K562 (cell line): ENCODE measurements at regions not wholly inside any gene's neighbourhood (a gene's known extent, or its start where the extent isn't known, plus 50 kb on each side); places are given as distances from the start of the nearest gene placed in this dataset.

ENCODE experiments used
- EP300 ChIP-seq: IDR thresholded peaks from 2 replicates; pipeline ENCODE4 v1.6.1; 2012; ENCODE audit warnings: low read length, improper control_type of control experiment
- FOXA1 ChIP-seq: fragments of 450-650 bp; IDR thresholded peaks from 2 replicates; pipeline ENCODE4 v1.6.1; 2016; ENCODE audit warnings: mild to moderate bottlenecking, borderline replicate concordance
- L3MBTL2 ChIP-seq: fragments of 450-650 bp; IDR thresholded peaks from 2 replicates; pipeline ENCODE4 v1.6.1; 2016; ENCODE audit warnings: mild to moderate bottlenecking, moderate library complexity
- NFIC ChIP-seq: fragments of 450-650 bp; IDR thresholded peaks from 2 replicates; pipeline ENCODE4 v1.6.1; 2017; ENCODE audit warnings: mild to moderate bottlenecking, inconsistent platforms
- POLR2AphosphoS2 ChIP-seq: IDR thresholded peaks from 2 replicates; pipeline ENCODE4 v1.6.1; 2012; ENCODE audit warnings: low read length, improper control_type of control experiment
- SIX5 ChIP-seq, 2 experiments: IDR thresholded peaks; 2 replicates each; pipeline ENCODE4 v1.6.1; 2011; ENCODE audit warnings: low read length in 2 of 2, borderline replicate concordance in 1 of 2, low read depth in 1 of 2, mild to moderate bottlenecking in 1 of 2, moderate library complexity in 1 of 2; ENCODE audit not compliant: insufficient read depth in 1 of 2
- YY1 ChIP-seq, 3 experiments: IDR thresholded peaks; 2 replicates each; pipeline ENCODE4 v1.6.1; 2011; ENCODE audit warnings: low read length in 2 of 3, mild to moderate bottlenecking in 2 of 3, moderate library complexity in 2 of 3, borderline replicate concordance in 1 of 3, control low read depth in 1 of 3, low read depth in 1 of 3; ENCODE audit not compliant: insufficient read depth in 3 of 3, insufficient replicate concordance in 2 of 3, control insufficient read depth in 1 of 3, insufficient read length in 1 of 3; ENCODE audit errors: extremely low read depth in 1 of 3
- ZBTB49 ChIP-seq: sonication (generic); formaldehyde crosslinking; IDR thresholded peaks from 2 replicates; pipeline ENCODE4 v1.8.0; 2022; ENCODE audit warnings: missing genetic modification reagents, mild to moderate bottlenecking, borderline replicate concordance
- ZKSCAN1 ChIP-seq: fragments of 150-350 bp; IDR thresholded peaks from 2 replicates; pipeline ENCODE4 v1.6.1; 2016; ENCODE audit warnings: low read depth, low read length
- ZNF561 ChIP-seq: fragments of 450-650 bp; formaldehyde crosslinking; conservative IDR thresholded peaks from 2 replicates; pipeline ENCODE4 v1.4.0; 2020; ENCODE audit warnings: mild to moderate bottlenecking, moderate library complexity
- ZNF785 ChIP-seq: fragments of 250-450 bp; sonication (Bioruptor Pico); IDR thresholded peaks from 2 replicates; pipeline ENCODE4 v1.4.0; 2020; ENCODE audit warnings: mild to moderate bottlenecking
- ZZZ3 ChIP-seq: fragments of 450-650 bp; IDR thresholded peaks from 2 replicates; pipeline ENCODE4 v1.6.1; 2016; ENCODE audit warnings: antibody characterized with exemption, mild to moderate bottlenecking, moderate library complexity
- TF ChIP-seq, protein P1 (sequence below): fragments of 450-650 bp; IDR thresholded peaks from 2 replicates; pipeline ENCODE4 v1.6.1; 2018; ENCODE audit not compliant: partially characterized antibody
- TF ChIP-seq, protein P2 (sequence below): fragments of 250-450 bp; sonication (Bioruptor Pico); IDR thresholded peaks from 2 replicates; pipeline ENCODE4 v1.8.0; 2021; ENCODE audit warnings: mild to moderate bottlenecking, moderate library complexity

DNA sequence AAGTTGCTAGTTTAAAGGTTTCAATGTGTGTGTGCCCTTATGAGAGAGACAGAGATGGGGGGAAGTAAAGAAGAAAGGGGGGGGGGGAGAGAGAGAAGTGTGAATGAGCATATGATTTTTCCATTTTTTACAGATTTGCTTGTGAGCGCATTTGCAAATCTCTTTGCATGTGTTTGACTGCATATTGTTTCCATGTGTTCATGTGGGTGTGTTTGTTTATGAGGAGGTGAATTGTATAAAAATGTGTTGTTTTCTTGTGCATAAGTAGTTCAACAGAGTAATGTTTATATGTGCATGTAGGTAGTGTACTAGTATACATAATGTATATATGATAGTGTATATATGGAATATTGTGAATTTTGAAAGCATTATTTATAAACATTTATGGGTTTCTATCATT lies 205.9 kb upstream of the SPAG17 start:
- no peak for TF ChIP-seq L3MBTL2
- no peak for TF ChIP-seq ZNF785 (CRISPR knock-in tag)
- TF ChIP-seq POLR2AphosphoS2, result no peak
- TF ChIP-seq YY1 (IDR thresholded peaks at IDR 0.05; ENCODE audit: borderline replicate concordance in 1 of 3, control insufficient read depth in 1 of 3, extremely low read depth in 1 of 3, insufficient read depth in 3 of 3, insufficient read length in 1 of 3, insufficient replicate concordance in 2 of 3, low read depth in 1 of 3, low read length in 2 of 3), result no peak
- TF ChIP-seq ZNF561 (CRISPR knock-in tag), result no peak
- no peak for TF ChIP-seq SIX5 (IDR thresholded peaks at IDR 0.05; ENCODE audit: borderline replicate concordance in 1 of 2, insufficient read depth in 1 of 2, low read depth in 1 of 2, low read length in 2 of 2)
- no peak for TF ChIP-seq EP300
- no peak for TF ChIP-seq ZZZ3
- TF ChIP-seq ZBTB49, result no peak
- TF ChIP-seq, protein P1, sequence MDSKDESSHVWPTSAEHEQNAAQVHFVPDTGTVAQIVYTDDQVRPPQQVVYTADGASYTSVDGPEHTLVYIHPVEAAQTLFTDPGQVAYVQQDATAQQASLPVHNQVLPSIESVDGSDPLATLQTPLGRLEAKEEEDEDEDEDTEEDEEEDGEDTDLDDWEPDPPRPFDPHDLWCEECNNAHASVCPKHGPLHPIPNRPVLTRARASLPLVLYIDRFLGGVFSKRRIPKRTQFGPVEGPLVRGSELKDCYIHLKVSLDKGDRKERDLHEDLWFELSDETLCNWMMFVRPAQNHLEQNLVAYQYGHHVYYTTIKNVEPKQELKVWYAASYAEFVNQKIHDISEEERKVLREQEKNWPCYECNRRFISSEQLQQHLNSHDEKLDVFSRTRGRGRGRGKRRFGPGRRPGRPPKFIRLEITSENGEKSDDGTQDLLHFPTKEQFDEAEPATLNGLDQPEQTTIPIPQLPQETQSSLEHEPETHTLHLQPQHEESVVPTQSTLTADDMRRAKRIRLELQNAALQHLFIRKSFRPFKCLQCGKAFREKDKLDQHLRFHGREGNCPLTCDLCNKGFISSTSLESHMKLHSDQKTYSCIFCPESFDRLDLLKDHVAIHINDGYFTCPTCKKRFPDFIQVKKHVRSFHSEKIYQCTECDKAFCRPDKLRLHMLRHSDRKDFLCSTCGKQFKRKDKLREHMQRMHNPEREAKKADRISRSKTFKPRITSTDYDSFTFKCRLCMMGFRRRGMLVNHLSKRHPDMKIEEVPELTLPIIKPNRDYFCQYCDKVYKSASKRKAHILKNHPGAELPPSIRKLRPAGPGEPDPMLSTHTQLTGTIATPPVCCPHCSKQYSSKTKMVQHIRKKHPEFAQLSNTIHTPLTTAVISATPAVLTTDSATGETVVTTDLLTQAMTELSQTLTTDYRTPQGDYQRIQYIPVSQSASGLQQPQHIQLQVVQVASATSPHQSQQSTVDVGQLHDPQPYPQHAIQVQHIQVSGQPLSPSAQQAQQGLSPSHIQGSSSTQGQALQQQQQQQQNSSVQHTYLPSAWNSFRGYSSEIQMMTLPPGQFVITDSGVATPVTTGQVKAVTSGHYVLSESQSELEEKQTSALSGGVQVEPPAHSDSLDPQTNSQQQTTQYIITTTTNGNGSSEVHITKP, result no peak
- no peak for TF ChIP-seq FOXA1
- TF ChIP-seq, protein P2, sequence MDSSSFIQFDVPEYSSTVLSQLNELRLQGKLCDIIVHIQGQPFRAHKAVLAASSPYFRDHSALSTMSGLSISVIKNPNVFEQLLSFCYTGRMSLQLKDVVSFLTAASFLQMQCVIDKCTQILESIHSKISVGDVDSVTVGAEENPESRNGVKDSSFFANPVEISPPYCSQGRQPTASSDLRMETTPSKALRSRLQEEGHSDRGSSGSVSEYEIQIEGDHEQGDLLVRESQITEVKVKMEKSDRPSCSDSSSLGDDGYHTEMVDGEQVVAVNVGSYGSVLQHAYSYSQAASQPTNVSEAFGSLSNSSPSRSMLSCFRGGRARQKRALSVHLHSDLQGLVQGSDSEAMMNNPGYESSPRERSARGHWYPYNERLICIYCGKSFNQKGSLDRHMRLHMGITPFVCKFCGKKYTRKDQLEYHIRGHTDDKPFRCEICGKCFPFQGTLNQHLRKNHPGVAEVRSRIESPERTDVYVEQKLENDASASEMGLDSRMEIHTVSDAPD, result no peak
- no peak for TF ChIP-seq ZKSCAN1
- no peak for TF ChIP-seq NFIC
